BJ (cell line): ENCODE measurements at regions not wholly inside any gene's neighbourhood (a gene's known extent, or its start where the extent isn't known, plus 50 kb on each side); places are given as distances from the start of the nearest gene placed in this dataset.

Source experiments
- CTCF ChIA-PET: fragments of 350-600 bp; formaldehyde crosslinking; extraction: SDS; loops from one replicate; lab custom pipeline; 2021; ENCODE audit warnings: antibody characterized with exemption, inconsistent platforms; lab: Yijun Ruan, JAX
- POLR2A ChIA-PET: fragments of 300-600 bp; sonication (Branson Sonifier 250); formaldehyde crosslinking; extraction: SDS; loops from one replicate; lab custom pipeline; 2021; ENCODE audit warnings: antibody characterized with exemption; lab: Charles Lee
- DNase-seq: peaks from one replicate; pipeline ENCODE4 v3.0.0-alpha.2; 2011; ENCODE audit warnings: low read depth
- H3K27me3 ChIP-seq: 2 replicates; pipeline ENCODE4 v1.6.0; 2011; ENCODE audit warnings: low read length; ENCODE audit not compliant: control insufficient read depth, insufficient read depth
- H3K36me3 ChIP-seq: 2 replicates; pipeline ENCODE4 v1.5.1; 2011; ENCODE audit warnings: low read length; ENCODE audit not compliant: control insufficient read depth, insufficient read depth
- H3K4me3 ChIP-seq: 2 replicates; pipeline ENCODE4 v1.5.1; 2011; ENCODE audit warnings: low read depth, mild to moderate bottlenecking, control low read depth, low read length
- CTCF ChIP-seq: IDR thresholded peaks from 2 replicates; pipeline ENCODE4 v1.5.1; 2011; ENCODE audit warnings: low read depth, mild to moderate bottlenecking, control low read depth, inconsistent platforms, low read length, moderate library complexity; ENCODE audit not compliant: insufficient read depth

- CTCF ChIA-PET: no interaction called here
- H3K4me3 ChIP-seq: no peak overlapping the region
- TF ChIP-seq CTCF: no peak
- no peaks in the 10 kb centered on the region for H3K27me3 ChIP-seq
- no peaks in the 10 kb centered on the region for H3K36me3 ChIP-seq
- no peak for DNase-seq
- POLR2A ChIA-PET: no interaction called here
Measured at GRCh38 chr12:118694128-118694775, 287.1 kb upstream of the SRRM4 start.

- no peak overlapping the region for H3K4me3 ChIP-seq
- ChIA-PET CTCF (interaction anchor here (1.4 kb wide), 1 partner anchor 14 kb away, joined by 4 read pairs; no protein-coding TSS in a partner anchor), POLR2A (no interaction called here)
- TF ChIP-seq CTCF: no peak
- no peaks in the 10 kb centered on the region for H3K36me3 ChIP-seq
- no peak for DNase-seq
- H3K27me3 ChIP-seq: no peaks in the 10 kb centered on the region
Measured at GRCh38 chr12:118704527-118705241, 276.7 kb upstream of the SRRM4 start.

- CTCF ChIA-PET: no interaction called here
- POLR2A ChIA-PET: no interaction called here
- TF ChIP-seq CTCF: no peak
Measured at GRCh38 chr12:118706437-118706836, 274.9 kb upstream of the SRRM4 start.

GRCh38 chr12:118709946-118710345 is 271.4 kb upstream of the SRRM4 start:
- no peak for TF ChIP-seq CTCF
- DNase-seq: no peak
- H3K4me3 ChIP-seq: no peak overlapping the region
- H3K36me3 ChIP-seq: no peaks in the 10 kb centered on the region
- H3K27me3 ChIP-seq: no peaks in the 10 kb centered on the region
- ChIA-PET CTCF (no interaction called here), POLR2A (no interaction called here)

More at GRCh38 chr12:118706437-118706836, 274.9 kb upstream of the SRRM4 start:
- Histone ChIP-seq H3K4me3 (no peak overlapping the region), H3K36me3 (no peaks in the 10 kb centered on the region), H3K27me3 (no peaks in the 10 kb centered on the region)
- DNase-seq: no peak

- DNase-seq: no peak
- CTCF ChIA-PET: no interaction called here
- POLR2A ChIA-PET: no interaction called here
- no peak for TF ChIP-seq CTCF
- no peak overlapping the region for H3K4me3 ChIP-seq
- no peaks in the 10 kb centered on the region for H3K36me3 ChIP-seq
- H3K27me3 ChIP-seq: no peaks in the 10 kb centered on the region
Measured at GRCh38 chr12:118711185-118711584, 270.2 kb upstream of the SRRM4 start.
